Choroid plexus epithelial cell (primary cell): ENCODE measurements at regions not wholly inside any gene's neighbourhood (a gene's known extent, or its start where the extent isn't known, plus 50 kb on each side); places are given as distances from the start of the nearest gene placed in this dataset.

Experiments
- DNase-seq: peaks from one replicate; pipeline ENCODE4 v3.0.0-alpha.2; 2010; ENCODE audit warnings: low read depth
- H3K4me3 ChIP-seq: 2 replicates; pipeline ENCODE4 v1.5.1; 2011; ENCODE audit warnings: low read depth, mild to moderate bottlenecking, control low read depth, low read length, moderate library complexity
- CTCF ChIP-seq: conservative IDR thresholded peaks from 2 replicates; pipeline ENCODE4 v1.5.1; 2011; ENCODE audit warnings: low read depth, mild to moderate bottlenecking, control low read depth, inconsistent platforms, low read length, moderate library complexity

DNA sequence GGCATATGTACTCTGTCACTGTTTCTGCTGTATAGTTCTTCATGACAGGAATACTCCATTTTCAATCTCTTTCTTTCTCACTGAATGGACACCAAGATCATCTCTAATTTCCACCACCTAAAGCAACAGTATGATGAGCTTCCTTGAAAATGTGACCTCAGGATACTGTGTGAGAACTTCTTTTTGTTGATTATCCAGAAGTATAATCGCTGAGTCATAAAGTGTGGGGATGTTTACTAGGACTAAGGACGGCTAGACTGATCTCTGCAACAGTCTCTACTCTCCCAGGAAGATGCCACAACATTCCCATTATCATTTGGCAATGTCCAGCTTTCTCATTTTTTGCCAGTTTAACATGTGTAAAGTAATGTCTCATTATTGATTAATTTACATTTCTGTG is 70.3 kb downstream of the TNFSF18 start:
- TF ChIP-seq CTCF: no peak
- DNase-seq: peak; percentile 78
- H3K4me3 ChIP-seq: no peak overlapping the region

- DNase-seq: no peak
- H3K4me3 ChIP-seq: no peak overlapping the region
- TF ChIP-seq CTCF: no peak
Observed at GRCh38 chr1:172980971-172981370, 69.8 kb downstream of the TNFSF18 start.
